K562 (cell line): ENCODE measurements at regions not wholly inside any gene's neighbourhood (a gene's known extent, or its start where the extent isn't known, plus 50 kb on each side); places are given as distances from the start of the nearest gene placed in this dataset.

ENCODE experiments used
- ATAC-seq: fragments of 200-7000 bp; cut with Tn5 transposase; 3 replicates; pipeline ENCODE4 v1.9.1; 2020; ENCODE audit warnings: moderate library complexity
- BruUV-seq: library from RNA; stranded (reverse); fragments of 400-500 nt; replicated peaks from 2 replicates; lab custom pipeline; 2021; lab: Mats Ljungman, UMichigan
- CTCF ChIA-PET: fragments of 300-600 bp; formaldehyde crosslinking; extraction: SDS; loops from one replicate; lab custom pipeline; 2021; ENCODE audit warnings: low intra/inter-chr PET ratio; lab: Yijun Ruan, JAX
- POLR2A ChIA-PET: fragments of 300-600, 350-650 bp; sonication (Branson Sonifier 250); formaldehyde crosslinking; extraction: SDS; loops from one replicate; lab custom pipeline; 2021; ENCODE audit warnings: antibody characterized with exemption, inconsistent platforms; lab: Yijun Ruan, JAX
- DNase-seq, 4 experiments: peaks; one replicate each; pipeline versions ENCODE4 v3.0.0 to v3.0.0-alpha.2; 2011 to 2018; ENCODE audit warnings: low spot score in 3 of 4, mixed read lengths in 3 of 4; ENCODE audit errors: extremely low read depth in 1 of 4
- FAIRE-seq: peaks from 2 replicates; lab custom pipeline; 2011; peaks lifted over from hg19 to GRCh38; lab: Jason Lieb, UNC
- H2AFZ ChIP-seq: 2 replicates; pipeline ENCODE4 v1.6.0; 2011; ENCODE audit warnings: low read depth, low read length, control low read depth, inconsistent platforms
- H3K27ac ChIP-seq: fragments of 200-600 bp; 3 replicates; pipeline ENCODE4 v1.8.0; 2011; ENCODE audit warnings: low read depth, mild to moderate bottlenecking, control low read depth, inconsistent platforms, low read length, moderate library complexity, mixed read lengths; ENCODE audit errors: extremely low read depth
- H3K27me3 ChIP-seq, 2 experiments: fragments of 300-600 bp in 1 of 2; 2 replicates in 1 of 2; 3 replicates in 1 of 2; pipeline versions ENCODE4 v1.6.0 to v1.8.0; 2011; ENCODE audit warnings: inconsistent platforms in 2 of 2, low read length in 2 of 2, mild to moderate bottlenecking in 1 of 2, mixed read lengths in 1 of 2, moderate library complexity in 1 of 2; ENCODE audit not compliant: control insufficient read depth in 2 of 2, insufficient read depth in 2 of 2
- H3K36me3 ChIP-seq: fragments of 300-600 bp; 3 replicates; pipeline ENCODE4 v1.8.0; 2011; ENCODE audit warnings: mild to moderate bottlenecking, low read length, inconsistent platforms; ENCODE audit not compliant: control insufficient read depth, insufficient read depth
- H3K4me1 ChIP-seq, 2 experiments: fragments of 200-600 bp in 1 of 2; replicated peaks in 1 of 2; 2 replicates in 1 of 2; 3 replicates in 1 of 2; pipeline versions ENCODE4 v1.5.1 to v1.8.0; 2011; ENCODE audit warnings: inconsistent platforms in 2 of 2, low read length in 2 of 2, mild to moderate bottlenecking in 1 of 2, mixed read lengths in 1 of 2, moderate library complexity in 1 of 2; ENCODE audit not compliant: control insufficient read depth in 2 of 2, insufficient read depth in 2 of 2
- H3K4me2 ChIP-seq: 2 replicates; pipeline ENCODE4 v1.6.1; 2011; ENCODE audit warnings: low read length, control low read depth, inconsistent platforms, mixed read lengths; ENCODE audit not compliant: insufficient read depth
- H3K4me3 ChIP-seq: fragments of 200-600 bp; sonication (generic), shearing (Covaris generic); 2 replicates; pipeline ENCODE4 v1.5.1; 2016; ENCODE audit warnings: control low read depth, inconsistent platforms
- H3K79me2 ChIP-seq: fragments of 200-600 bp; 3 replicates; pipeline ENCODE4 v1.8.0; 2011; ENCODE audit warnings: low read length, inconsistent platforms; ENCODE audit not compliant: control insufficient read depth, insufficient read depth
- H3K9ac ChIP-seq, 2 experiments: 2 replicates each; pipeline versions ENCODE4 v1.6.0 to v1.6.1; 2011; ENCODE audit warnings: low read depth in 2 of 2, low read length in 2 of 2, control low read depth in 1 of 2, inconsistent platforms in 1 of 2, mild to moderate bottlenecking in 1 of 2, mixed read lengths in 1 of 2; ENCODE audit not compliant: insufficient read depth in 1 of 2
- H3K9me1 ChIP-seq: one replicate; pipeline ENCODE4 v1.6.0; 2011; ENCODE audit warnings: inconsistent platforms, mild to moderate bottlenecking, low read length, moderate library complexity; ENCODE audit not compliant: control insufficient read depth, insufficient read depth
- H3K9me3 ChIP-seq: replicated peaks from 2 replicates; pipeline ENCODE4 v1.5.1; 2011; ENCODE audit warnings: low read depth, low read length, inconsistent platforms; ENCODE audit not compliant: control insufficient read depth, insufficient read depth
- H4K20me1 ChIP-seq: replicated peaks from 2 replicates; pipeline ENCODE4 v1.6.1; 2011; ENCODE audit warnings: low read length, inconsistent platforms, mixed read lengths; ENCODE audit not compliant: control insufficient read depth, insufficient read depth
- FOXJ3 ChIP-seq: sonication (generic); formaldehyde crosslinking; IDR thresholded peaks from 2 replicates; pipeline ENCODE4 v1.4.0; 2020; ENCODE audit warnings: mild to moderate bottlenecking, missing genetic modification reagents
- FOXK1 ChIP-seq: sonication (generic); formaldehyde crosslinking; IDR thresholded peaks from 2 replicates; pipeline ENCODE4 v1.8.0; 2022; ENCODE audit warnings: missing genetic modification reagents, mild to moderate bottlenecking, borderline replicate concordance
- SETDB1 ChIP-seq: IDR thresholded peaks from one replicate; pipeline ENCODE4 v1.6.1; 2012; ENCODE audit warnings: low read length, control low read depth, inconsistent platforms
- TFE3 ChIP-seq: fragments of 450-650 bp; formaldehyde crosslinking; IDR thresholded peaks from 2 replicates; pipeline ENCODE4 v1.4.0; 2020; ENCODE audit warnings: mild to moderate bottlenecking, mixed read lengths
- WGBS: fragments of 100-300 bp; shearing (Covaris generic); methylation state at CpG from one replicate; pipeline ENCODE4 v1.1.6; 2016; ENCODE audit warnings: low coverage, mixed read lengths; ENCODE audit not compliant: insufficient coverage; ENCODE audit errors: missing lambda C conversion rate; 5-methylcytosine and 5-hydroxymethylcytosine counted together
- in situ Hi-C: fragments of 300-500 bp; cut with MboI; formaldehyde crosslinking; loops from 4 replicates; pipeline ENCODE4 v1.15.0; 2018; ENCODE audit warnings: inconsistent platforms, mixed read lengths
- intact Hi-C: fragments of 100-400 bp; cut with micrococcal nuclease; formaldehyde crosslinking; loops from 2 replicates; pipeline ENCODE4 v1.14.2; 2022

DNA sequence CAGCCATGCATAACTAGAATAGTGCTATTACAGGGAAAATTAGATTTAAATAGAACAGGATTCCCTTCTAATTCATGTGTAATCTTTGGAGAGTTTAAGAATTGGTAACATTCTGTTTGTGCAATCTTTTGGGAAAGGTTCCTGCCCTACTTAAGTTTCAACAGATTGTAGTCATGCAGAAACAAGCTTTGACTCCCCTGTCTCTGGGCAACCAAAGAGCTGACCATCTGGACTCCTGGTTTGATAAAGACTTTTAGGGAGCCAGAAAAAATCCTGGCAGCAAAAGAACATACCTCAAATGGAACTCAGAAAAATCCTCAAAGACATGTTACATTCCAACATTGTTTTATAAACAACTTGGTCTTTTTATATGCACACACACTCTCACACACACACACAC, 191.1 kb upstream of the NEIL3 start:
- POLR2A ChIA-PET: no interaction called here

DNA sequence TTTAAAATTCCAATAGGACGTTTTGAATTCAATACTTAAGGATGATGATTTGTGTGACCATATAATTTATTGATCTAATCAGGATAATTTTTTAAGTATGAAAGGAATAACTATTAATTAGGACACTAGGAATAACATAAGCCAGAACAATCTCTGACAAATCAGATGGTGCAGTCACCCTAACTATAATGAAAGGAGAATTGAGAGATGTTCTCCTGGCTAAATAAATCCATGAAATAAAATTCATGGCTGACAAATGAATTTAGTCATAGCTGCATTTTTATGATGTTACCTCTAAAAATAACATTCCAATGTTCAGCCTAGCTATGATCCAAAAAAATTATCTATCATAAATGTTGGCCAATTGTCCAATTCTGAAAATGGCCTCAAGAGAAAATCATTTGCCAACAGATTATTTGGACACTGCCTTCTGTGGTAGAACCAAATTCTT, 190.6 kb upstream of the NEIL3 start:
- BruUV-seq: no TSS peak
- intact Hi-C loops: no loop called here
- Histone ChIP-seq H3K4me2 (no peak overlapping the region), H3K4me3 (no peak overlapping the region), H3K9ac (no peak overlapping the region), H4K20me1 (no peaks in the 10 kb centered on the region), H3K27ac (no peak overlapping the region), H3K27me3 (no peaks in the 10 kb centered on the region)
- DNase-seq: no peak
- FAIRE-seq: no peak
- ATAC-seq: no peak
- TF ChIP-seq FOXJ3 (CRISPR knock-in tag) (no peak), FOXK1 (CRISPR knock-in tag) (no peak), TFE3 (CRISPR knock-in tag) (no peak)
- TF ChIP-seq, all 486 proteins: peak for 0
- ChIA-PET POLR2A (no interaction called here), CTCF (no interaction called here)
- peaks cover 3% of the 10 kb centered on the region; the same call in 1 of the 2 replicates for H3K9me3 ChIP-seq
- no peaks in the 10 kb centered on the region for H3K79me2 ChIP-seq
- WGBS: 0% methylated on average over 1 of the region's 1 CpG
- in situ Hi-C loops: no loop called here
- H3K4me1 ChIP-seq: no peaks in the 10 kb centered on the region
- no peak overlapping the region for H2AFZ ChIP-seq
- no peaks in the 10 kb centered on the region for H3K9me1 ChIP-seq
- no peaks in the 10 kb centered on the region for H3K36me3 ChIP-seq

More for the DNA sequence above, 191.1 kb upstream of the NEIL3 start:
- H2AFZ ChIP-seq: no peak overlapping the region
- H4K20me1 ChIP-seq: no peaks in the 10 kb centered on the region
- no peak overlapping the region for H3K4me3 ChIP-seq
- in situ Hi-C loops (no loop called here), intact Hi-C loops (no loop called here)
- no TSS peak for BruUV-seq
- H3K79me2 ChIP-seq: no peaks in the 10 kb centered on the region
- no peaks in the 10 kb centered on the region for H3K27me3 ChIP-seq
- no peak for TF ChIP-seq SETDB1
- H3K36me3 ChIP-seq: no peaks in the 10 kb centered on the region
- FAIRE-seq (no peak), DNase-seq (no peak), ATAC-seq (no peak)
- no peaks in the 10 kb centered on the region for H3K9me1 ChIP-seq
- H3K9me3 ChIP-seq: peaks cover 3% of the 10 kb centered on the region; the same call in 1 of the 2 replicates
- CTCF ChIA-PET: no interaction called here
- H3K4me2 ChIP-seq: no peak overlapping the region
- no peak overlapping the region for H3K9ac ChIP-seq
- no peak overlapping the region for H3K27ac ChIP-seq
- no peaks in the 10 kb centered on the region for H3K4me1 ChIP-seq
